GM23248 (cell line): ENCODE measurements at regions not wholly inside any gene's neighbourhood (a gene's known extent, or its start where the extent isn't known, plus 50 kb on each side); places are given as distances from the start of the nearest gene placed in this dataset.

Experiments
- DNase-seq: peaks from one replicate; pipeline ENCODE4 v3.0.0-alpha.2; 2015
- H2AFZ ChIP-seq: fragments of 200-600 bp; sonication (generic); 2 replicates; pipeline ENCODE4 v1.6.1; 2016; ENCODE audit warnings: antibody characterized with exemption
- H3F3A ChIP-seq: fragments of 200-600 bp; sonication (generic); 2 replicates; pipeline ENCODE4 v1.6.1; 2016; ENCODE audit warnings: mild to moderate bottlenecking, antibody characterized with exemption, mixed run types; ENCODE audit not compliant: insufficient read depth
- H3K27ac ChIP-seq: fragments of 200-600 bp; sonication (generic); 2 replicates; pipeline ENCODE4 v1.5.1; 2016; ENCODE audit warnings: mild to moderate bottlenecking
- H3K27me3 ChIP-seq: fragments of 200-600 bp; sonication (generic); replicated peaks from 2 replicates; pipeline ENCODE4 v1.6.1; 2016; ENCODE audit warnings: mild to moderate bottlenecking; ENCODE audit not compliant: insufficient read depth
- H3K36me3 ChIP-seq: fragments of 200-600 bp; sonication (generic); 2 replicates; pipeline ENCODE4 v1.6.1; 2016; ENCODE audit warnings: low read depth, mild to moderate bottlenecking
- H3K4me1 ChIP-seq: fragments of 200-600 bp; sonication (generic); 2 replicates; pipeline ENCODE4 v1.6.1; 2016; ENCODE audit warnings: mild to moderate bottlenecking; ENCODE audit not compliant: insufficient read depth
- H3K4me2 ChIP-seq: fragments of 200-600 bp; sonication (generic); one replicate; pipeline ENCODE4 v1.6.1; 2016; ENCODE audit warnings: mild to moderate bottlenecking; ENCODE audit not compliant: unreplicated experiment
- H3K4me3 ChIP-seq: fragments of 200-600 bp; sonication (generic); 2 replicates; pipeline ENCODE4 v1.5.1; 2016; ENCODE audit warnings: mild to moderate bottlenecking
- H3K79me2 ChIP-seq: fragments of 200-600 bp; sonication (generic); 2 replicates; pipeline ENCODE4 v1.6.1; 2016; ENCODE audit warnings: mild to moderate bottlenecking; ENCODE audit not compliant: insufficient read depth
- H3K9ac ChIP-seq: fragments of 200-600 bp; sonication (generic); 2 replicates; pipeline ENCODE4 v1.6.1; 2016; ENCODE audit warnings: mild to moderate bottlenecking
- H3K9me2 ChIP-seq: fragments of 200-600 bp; sonication (generic); 2 replicates; pipeline ENCODE4 v1.6.1; 2016; ENCODE audit warnings: mixed run types, mild to moderate bottlenecking, moderate library complexity; ENCODE audit not compliant: insufficient read depth
- H3K9me3 ChIP-seq: fragments of 200-600 bp; sonication (generic); one replicate; pipeline ENCODE4 v1.6.1; 2017; ENCODE audit warnings: low read depth
- H4K20me1 ChIP-seq: fragments of 200-600 bp; sonication (generic); 2 replicates; pipeline ENCODE4 v1.6.0; 2016; ENCODE audit not compliant: insufficient read depth
- EZH2 ChIP-seq: fragments of 200-600 bp; sonication (generic); IDR thresholded peaks from 2 replicates; pipeline ENCODE4 v1.6.1; 2018; ENCODE audit warnings: antibody characterized with exemption, mild to moderate bottlenecking; ENCODE audit not compliant: insufficient read depth, poor library complexity, severe bottlenecking
- EZH2phosphoT487 ChIP-seq: fragments of 200-600 bp; sonication (generic); IDR thresholded peaks from 2 replicates; pipeline ENCODE4 v1.6.1; 2018; ENCODE audit warnings: antibody characterized with exemption, moderate library complexity, mild to moderate bottlenecking, low read depth; ENCODE audit not compliant: insufficient read depth
- WGBS, 2 experiments: methylation state at CpG; one replicate each; pipeline ENCODE4 v1.1.6; 2015 to 2017; ENCODE audit warnings: low lambda C conversion rate in 2 of 2, low coverage in 1 of 2; ENCODE audit errors: missing lambda C conversion rate in 2 of 2; 5-methylcytosine and 5-hydroxymethylcytosine counted together
- in situ Hi-C: fragments of 300-500 bp; cut with MboI; formaldehyde crosslinking; loops from 2 replicates; pipeline ENCODE4 v1.15.0; 2020

DNA sequence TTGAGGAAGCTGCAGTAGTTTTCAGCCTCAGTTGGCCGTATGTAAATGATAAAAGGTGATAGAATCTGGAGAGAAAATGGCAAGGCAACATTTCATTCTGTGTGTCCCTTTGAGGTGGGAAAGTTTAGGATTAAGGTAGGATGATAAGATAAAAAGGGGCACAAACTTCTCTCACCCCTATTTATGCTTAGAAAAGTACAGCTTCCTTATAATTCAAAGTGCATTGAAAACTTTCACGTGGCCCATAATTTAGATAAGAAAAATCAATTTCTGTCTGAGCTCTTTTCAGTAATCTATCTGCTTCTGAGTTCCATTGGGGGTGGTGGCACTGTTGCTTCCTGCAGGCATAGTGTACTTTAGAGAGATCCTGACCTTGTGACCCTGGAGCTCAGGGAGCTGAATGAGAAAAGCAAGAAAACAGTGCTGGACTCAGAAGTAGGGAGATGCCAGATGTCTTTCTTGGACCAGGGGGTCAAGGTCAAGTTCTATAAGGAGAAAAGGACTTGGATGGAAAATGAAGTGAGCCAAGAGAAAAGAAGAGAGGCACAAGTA, 187.3 kb downstream of the NDFIP2 start:
- Histone ChIP-seq H3K27me3 (peaks cover 6% of the 10 kb centered on the region), H3K4me1 (no peaks in the 10 kb centered on the region), H3K4me2 (no peak overlapping the region), H3K36me3 (no peaks in the 10 kb centered on the region), H3K4me3 (no peak overlapping the region), H3K79me2 (no peaks in the 10 kb centered on the region), H3K27ac (no peak overlapping the region), H3K9me3 (no peaks in the 10 kb centered on the region), H3F3A (no peaks in the 10 kb centered on the region), H3K9ac (no peak overlapping the region), H4K20me1 (no peaks in the 10 kb centered on the region), H2AFZ (no peak overlapping the region), H3K9me2 (no peaks in the 10 kb centered on the region)
- no peak for DNase-seq
- in situ Hi-C loops = no loop called here
- TF ChIP-seq EZH2 (no peak), EZH2phosphoT487 (no peak)
- 44 to 46% methylated on average over 2 of the region's 2 CpGs for WGBS, 2 experiments

DNA sequence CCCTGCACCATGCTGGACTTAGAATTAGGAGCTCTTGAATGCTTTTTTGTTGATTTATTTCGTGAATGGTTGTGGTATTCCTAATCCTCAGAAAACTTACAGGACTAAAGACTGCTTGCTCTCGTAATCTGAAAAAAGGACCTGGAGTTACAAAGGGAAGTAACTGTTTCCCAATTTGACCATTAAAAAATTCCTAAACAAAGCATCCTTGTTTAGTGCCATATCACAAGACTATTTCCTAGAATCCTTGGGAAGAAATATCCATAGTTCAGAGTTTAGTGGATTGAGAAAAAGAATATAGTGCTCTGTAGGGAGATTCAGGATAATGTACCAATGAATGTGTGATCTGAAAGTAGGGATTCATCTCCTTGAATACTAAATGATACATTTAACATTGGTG, 186.8 kb downstream of the NDFIP2 start:
- no peak overlapping the region for H3K4me2 ChIP-seq
- no peak overlapping the region for H3K4me3 ChIP-seq
- no peak for DNase-seq
- no peaks in the 10 kb centered on the region for H3K9me2 ChIP-seq
- in situ Hi-C loops = no loop called here
- H3F3A ChIP-seq = no peaks in the 10 kb centered on the region
- WGBS, 2 experiments = 32 to 33% methylated on average over 2 of the region's 2 CpGs
- H3K36me3 ChIP-seq = no peaks in the 10 kb centered on the region
- no peak overlapping the region for H2AFZ ChIP-seq
- H3K4me1 ChIP-seq = no peaks in the 10 kb centered on the region
- H3K27ac ChIP-seq = no peak overlapping the region
- no peaks in the 10 kb centered on the region for H3K9me3 ChIP-seq
- no peaks in the 10 kb centered on the region for H4K20me1 ChIP-seq
- TF ChIP-seq EZH2phosphoT487 = no peak
- TF ChIP-seq EZH2 = no peak
- peaks cover 9% of the 10 kb centered on the region for H3K27me3 ChIP-seq
- H3K9ac ChIP-seq = no peak overlapping the region
- no peaks in the 10 kb centered on the region for H3K79me2 ChIP-seq

- Histone ChIP-seq H3K79me2 (no peaks in the 10 kb centered on the region), H3K4me1 (no peaks in the 10 kb centered on the region), H3K4me2 (no peak overlapping the region), H3K9ac (no peak overlapping the region), H4K20me1 (no peaks in the 10 kb centered on the region), H3K9me2 (no peaks in the 10 kb centered on the region), H3K9me3 (no peaks in the 10 kb centered on the region), H3K27me3 (peaks cover 19% of the 10 kb centered on the region; the same call in 1 of the 2 replicates), H2AFZ (no peak overlapping the region), H3F3A (no peaks in the 10 kb centered on the region), H3K36me3 (no peaks in the 10 kb centered on the region), H3K27ac (no peak overlapping the region), H3K4me3 (no peak overlapping the region)
- TF ChIP-seq EZH2 (no peak), EZH2phosphoT487 (no peak)
- no peak for DNase-seq
- 51 to 53% methylated on average over 6 of the region's 6 CpGs for WGBS, 2 experiments
- in situ Hi-C loops = no loop called here
Observed at GRCh38 chr13:79663977-79664636, 183.2 kb downstream of the NDFIP2 start.

DNA sequence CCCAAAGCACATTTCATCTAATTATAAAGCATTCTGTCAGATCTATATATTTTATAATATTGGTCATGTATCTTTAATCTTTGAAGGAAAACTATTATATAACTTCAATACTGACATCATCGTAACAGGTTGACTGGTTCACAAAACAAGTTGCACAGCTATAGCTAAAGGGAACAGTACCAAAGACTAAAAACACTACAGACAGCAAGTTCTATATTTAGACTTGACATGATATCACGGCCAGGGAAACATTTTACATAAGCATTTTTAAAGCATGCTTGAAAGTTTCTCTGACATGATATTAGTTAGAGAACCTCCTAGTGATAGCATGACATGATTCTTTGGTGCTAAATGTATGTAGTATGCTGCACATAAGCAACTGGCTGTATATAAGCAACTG, 182.5 kb downstream of the NDFIP2 start:
- in situ Hi-C loops = no loop called here
- H3F3A ChIP-seq = no peaks in the 10 kb centered on the region

More for the DNA sequence above, 182.5 kb downstream of the NDFIP2 start:
- H3K4me2 ChIP-seq = no peak overlapping the region
- H3K9me2 ChIP-seq = no peaks in the 10 kb centered on the region
- H3K4me3 ChIP-seq = no peak overlapping the region
- H3K36me3 ChIP-seq = no peaks in the 10 kb centered on the region
- DNase-seq = no peak
- no peaks in the 10 kb centered on the region for H3K79me2 ChIP-seq
- no peak overlapping the region for H3K9ac ChIP-seq
- TF ChIP-seq EZH2 (no peak), EZH2phosphoT487 (no peak)
- peaks cover 19% of the 10 kb centered on the region; the same call in 1 of the 2 replicates for H3K27me3 ChIP-seq
- H3K4me1 ChIP-seq = no peaks in the 10 kb centered on the region
- no peaks in the 10 kb centered on the region for H3K9me3 ChIP-seq
- WGBS, 2 experiments = 46 to 49% methylated on average over 2 of the region's 2 CpGs
- H4K20me1 ChIP-seq = no peaks in the 10 kb centered on the region
- H2AFZ ChIP-seq = no peak overlapping the region
- H3K27ac ChIP-seq = no peak overlapping the region
